ENCODE measurements at regions not wholly inside any gene's neighbourhood (a gene's known extent, or its start where the extent isn't known, plus 50 kb on each side); places are given as distances from the start of the nearest gene placed in this dataset.

- ChIA-PET CTCF (interaction anchor here (0.6 kb wide), 1 partner anchor 126 kb away, joined by 3 read pairs; no protein-coding TSS in a partner anchor), POLR2A (no interaction called here)
- Mint-ChIP-seq H3K27ac (no peak overlapping the region), H3K9me3 (no peaks in the 10 kb centered on the region), H3K27me3 (peaks cover 25% of the 10 kb centered on the region), H3K4me1 (no peaks in the 10 kb centered on the region), H3K36me3 (ENCODE audit: low read depth) (no peaks in the 10 kb centered on the region), H3K4me3 (no peak overlapping the region)
- ATAC-seq (ENCODE audit: low read depth) (no peak), DNase-seq (no peak)
- intact Hi-C loops (cut with micrococcal nuclease) = no loop called here
- TF ChIP-seq CTCF (IDR thresholded peaks at IDR 0.05) = no peak
Measured at GRCh38 chr14:51328772-51329353, 88.8 kb downstream of the TMX1 start.

- peaks cover 18% of the 10 kb centered on the region for H3K27me3 Mint-ChIP-seq
- no peaks in the 10 kb centered on the region for H3K9me3 Mint-ChIP-seq
- no peak overlapping the region for H3K4me3 Mint-ChIP-seq
- H3K4me1 Mint-ChIP-seq = no peaks in the 10 kb centered on the region
- POLR2A ChIA-PET = no interaction called here
- no peak overlapping the region for H3K27ac Mint-ChIP-seq
- no peaks in the 10 kb centered on the region for H3K36me3 Mint-ChIP-seq (ENCODE audit: low read depth)
- no peak for TF ChIP-seq CTCF (IDR thresholded peaks at IDR 0.05)
- intact Hi-C loops (cut with micrococcal nuclease) = no loop called here
- ATAC-seq (ENCODE audit: low read depth) (no peak), DNase-seq (no peak)
- CTCF ChIA-PET = interaction anchor here (0.5 kb wide), 1 partner anchor 1442 kb away, joined by 3 read pairs; no protein-coding TSS in a partner anchor
Measured at GRCh38 chr14:51331486-51332367, 91.7 kb downstream of the TMX1 start.

- intact Hi-C loops (cut with micrococcal nuclease) = no loop called here
- Mint-ChIP-seq H3K9me3 (no peaks in the 10 kb centered on the region), H3K27ac (no peak overlapping the region), H3K4me3 (no peak overlapping the region), H3K4me1 (no peaks in the 10 kb centered on the region), H3K36me3 (ENCODE audit: low read depth) (no peaks in the 10 kb centered on the region), H3K27me3 (peaks cover 12% of the 10 kb centered on the region)
- ChIA-PET POLR2A (no interaction called here), CTCF (no interaction called here)
- ATAC-seq (ENCODE audit: low read depth) = no peak
- no peak for DNase-seq
- TF ChIP-seq CTCF (IDR thresholded peaks at IDR 0.05) = no peak
Measured at GRCh38 chr14:51333299-51333698, 93.3 kb downstream of the TMX1 start.

- ChIA-PET CTCF (no interaction called here), POLR2A (no interaction called here)
- intact Hi-C loops (cut with micrococcal nuclease) = no loop called here
- TF ChIP-seq CTCF (IDR thresholded peaks at IDR 0.05) = no peak
- Mint-ChIP-seq H3K36me3 (ENCODE audit: low read depth) (no peaks in the 10 kb centered on the region), H3K4me3 (no peak overlapping the region), H3K4me1 (no peaks in the 10 kb centered on the region), H3K27me3 (peaks cover 12% of the 10 kb centered on the region), H3K9me3 (no peaks in the 10 kb centered on the region), H3K27ac (no peak overlapping the region)
- no peak for DNase-seq
- no peak for ATAC-seq (ENCODE audit: low read depth)
Measured at GRCh38 chr14:51333901-51334521, 94.0 kb downstream of the TMX1 start.

- H3K27ac Mint-ChIP-seq = no peak overlapping the region
- no peaks in the 10 kb centered on the region for H3K36me3 Mint-ChIP-seq (ENCODE audit: low read depth)
- ChIA-PET POLR2A (no interaction called here), CTCF (no interaction called here)
- no peaks in the 10 kb centered on the region for H3K9me3 Mint-ChIP-seq
- peaks cover 10% of the 10 kb centered on the region for H3K27me3 Mint-ChIP-seq
- intact Hi-C loops (cut with micrococcal nuclease) = no loop called here
- DNase-seq = no peak
- no peaks in the 10 kb centered on the region for H3K4me1 Mint-ChIP-seq
- H3K4me3 Mint-ChIP-seq = no peak overlapping the region
- ATAC-seq (ENCODE audit: low read depth) = no peak
- no peak for TF ChIP-seq CTCF (IDR thresholded peaks at IDR 0.05)
Measured at GRCh38 chr14:51334566-51334965, 94.5 kb downstream of the TMX1 start.
